ENCODE measurements at regions not wholly inside any gene's neighbourhood (a gene's known extent, or its start where the extent isn't known, plus 50 kb on each side); places are given as distances from the start of the nearest gene placed in this dataset.

DNA sequence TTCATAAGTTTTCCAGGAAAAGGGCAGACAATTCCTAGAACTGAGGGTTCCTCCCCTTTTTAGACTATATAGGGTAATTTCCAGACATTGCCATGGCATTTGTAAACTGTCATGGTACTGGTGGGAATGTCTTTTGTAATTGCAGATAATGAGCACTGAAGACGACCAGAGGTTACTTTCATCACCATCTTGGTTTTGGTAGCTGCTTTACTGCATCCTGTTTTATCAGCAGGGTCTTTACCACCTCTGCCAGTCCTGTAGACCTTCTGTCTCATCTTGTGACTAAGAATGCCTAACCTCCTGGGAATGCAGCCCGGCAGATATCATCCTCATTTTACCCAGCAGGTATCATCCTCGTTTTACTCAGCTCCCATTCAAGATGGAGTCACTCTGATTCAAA, 583.9 kb upstream of the KLHL29 start:
- DNase-seq, result no peak

DNA sequence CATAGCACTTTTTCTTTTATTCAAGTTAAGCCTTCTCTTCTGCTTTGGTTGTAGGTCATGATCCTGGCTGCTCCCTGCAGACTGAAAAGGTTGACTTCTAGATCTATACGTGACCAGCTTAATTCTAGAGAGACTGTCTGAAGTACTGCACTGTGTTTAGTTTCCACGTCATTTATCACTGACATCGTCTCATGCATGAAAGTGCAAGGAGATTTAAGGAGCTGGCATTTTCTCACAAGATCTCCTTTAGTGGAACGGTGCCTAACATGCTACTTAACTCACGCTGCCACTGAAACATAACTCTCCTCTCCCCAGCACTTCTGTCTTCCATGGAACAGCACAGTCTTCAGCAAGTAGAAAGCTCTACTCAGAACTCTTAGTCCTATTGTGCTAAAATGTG, 583.0 kb upstream of the KLHL29 start:
- no peak for DNase-seq

DNA sequence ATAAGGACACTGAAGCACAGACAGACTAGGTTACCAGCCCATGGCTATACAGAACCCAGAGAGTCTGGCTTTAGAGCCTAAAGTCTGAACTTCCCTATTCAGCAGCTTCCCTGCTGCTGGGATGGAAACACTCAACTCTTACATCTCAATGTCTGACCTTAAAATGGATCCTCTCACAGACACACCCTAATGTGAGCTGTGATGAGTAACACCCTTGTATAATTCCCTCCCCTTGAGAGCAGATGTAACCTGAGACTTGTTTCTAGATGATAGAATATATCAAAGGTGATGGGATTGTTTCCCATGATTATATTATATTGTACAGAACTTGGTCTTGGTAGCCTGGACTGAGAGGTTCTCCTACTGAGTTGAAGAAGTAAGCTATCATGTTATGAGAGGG, 577.1 kb upstream of the KLHL29 start:
- no peak for DNase-seq

DNA sequence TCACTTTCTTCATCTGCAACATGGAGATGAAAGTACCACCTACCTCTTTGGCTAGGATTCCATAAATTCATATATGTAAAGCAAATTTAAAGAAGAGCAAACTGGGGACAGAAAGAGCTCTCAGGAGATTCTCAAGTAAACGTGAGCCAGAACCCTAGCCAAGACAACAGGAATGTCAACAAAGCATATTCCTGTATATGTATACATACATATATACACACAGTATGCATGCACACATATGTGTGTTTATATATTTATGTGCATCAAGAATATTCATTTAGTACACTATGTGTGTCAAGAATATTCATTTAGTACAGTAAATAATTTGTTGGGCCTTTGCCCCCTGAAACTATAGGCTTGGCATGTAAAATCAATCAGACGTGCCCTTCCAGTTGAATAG, 574.4 kb upstream of the KLHL29 start:
- DNase-seq, result no peak

DNA sequence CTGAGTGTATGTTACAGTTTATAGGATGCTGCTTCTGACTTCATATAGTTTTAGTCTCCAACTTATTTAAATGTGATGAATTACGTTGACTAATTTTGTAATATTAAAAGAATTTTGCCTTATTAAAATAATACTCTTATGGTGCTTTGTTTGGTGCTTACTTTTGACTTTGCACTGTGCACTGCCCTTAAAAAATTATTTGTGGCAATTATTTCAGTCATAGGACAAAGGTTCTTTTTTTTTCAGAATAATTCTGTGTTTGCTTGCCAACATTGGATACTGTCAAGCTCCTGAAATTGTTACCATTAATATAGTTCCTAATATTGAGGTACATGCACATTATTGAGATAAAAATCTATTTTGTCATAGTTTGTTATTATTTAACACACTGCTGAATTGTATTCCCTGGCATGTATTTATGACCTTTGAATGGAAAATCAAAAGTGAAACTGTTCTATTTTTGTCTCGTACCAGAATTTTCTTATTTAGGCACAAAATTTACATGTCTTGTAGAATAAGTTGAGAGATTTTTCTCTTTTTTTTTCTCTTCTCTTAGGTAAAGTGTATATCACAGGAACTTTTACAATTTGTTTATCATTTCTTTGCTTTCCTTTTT, 572.8 kb upstream of the KLHL29 start:
- DNase-seq, result no peak

DNA sequence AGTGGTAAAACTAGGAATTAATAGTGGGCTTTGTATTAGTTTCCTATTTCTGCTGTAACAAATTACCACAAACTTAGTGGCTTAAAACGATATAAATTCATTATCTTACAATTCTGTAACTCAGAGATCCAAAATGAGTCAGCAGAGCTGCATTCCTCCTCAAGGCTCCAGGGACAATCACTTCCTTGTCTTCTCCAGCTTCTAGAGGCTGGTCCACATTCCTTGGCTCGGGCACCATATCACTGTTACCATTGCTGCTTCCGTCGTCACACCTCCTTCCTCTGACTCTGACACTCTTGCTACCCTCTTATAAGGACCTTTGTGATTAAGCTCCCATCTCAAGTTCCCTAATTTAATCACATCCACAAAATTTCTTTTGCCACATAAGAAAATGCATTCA, 567.8 kb upstream of the KLHL29 start:
- no peak for DNase-seq

DNA sequence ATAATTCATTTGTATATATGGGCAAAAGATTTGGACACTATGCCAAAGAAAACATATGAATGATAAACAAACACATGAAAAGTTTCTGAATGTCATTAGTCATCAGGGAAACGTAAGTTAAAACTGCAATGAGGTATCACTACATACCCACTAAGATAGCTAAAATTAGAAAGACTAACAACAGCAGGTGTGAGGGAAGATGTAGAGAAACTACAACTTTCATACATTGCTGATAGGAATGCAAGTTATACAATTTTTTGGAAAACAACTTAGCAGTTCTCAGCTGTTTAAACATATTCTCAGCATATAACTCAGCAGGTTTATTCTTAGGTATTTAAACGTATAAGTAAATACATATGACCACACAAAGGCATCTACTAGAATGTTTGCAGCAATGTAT, 563.5 kb upstream of the KLHL29 start:
- DNase-seq, result no peak

DNA sequence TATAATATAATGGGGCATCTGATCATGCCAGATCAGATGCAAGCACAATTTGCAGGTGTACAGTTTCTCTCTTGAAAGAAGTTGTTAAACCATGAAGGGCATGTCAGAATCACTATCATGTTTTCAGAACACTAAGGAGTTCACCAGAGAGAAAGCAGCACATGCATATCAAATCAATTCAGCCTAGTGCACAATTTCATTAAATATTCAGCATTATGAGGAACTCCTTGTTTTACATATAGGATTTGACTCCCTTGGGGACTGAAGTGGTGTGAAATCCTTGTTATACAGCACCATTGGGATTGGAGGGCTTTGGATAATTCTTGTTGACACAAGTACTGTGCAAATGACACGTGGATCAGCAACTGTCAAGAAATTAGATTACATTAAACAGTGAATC, 562.1 kb upstream of the KLHL29 start:
- no peak for DNase-seq

DNA sequence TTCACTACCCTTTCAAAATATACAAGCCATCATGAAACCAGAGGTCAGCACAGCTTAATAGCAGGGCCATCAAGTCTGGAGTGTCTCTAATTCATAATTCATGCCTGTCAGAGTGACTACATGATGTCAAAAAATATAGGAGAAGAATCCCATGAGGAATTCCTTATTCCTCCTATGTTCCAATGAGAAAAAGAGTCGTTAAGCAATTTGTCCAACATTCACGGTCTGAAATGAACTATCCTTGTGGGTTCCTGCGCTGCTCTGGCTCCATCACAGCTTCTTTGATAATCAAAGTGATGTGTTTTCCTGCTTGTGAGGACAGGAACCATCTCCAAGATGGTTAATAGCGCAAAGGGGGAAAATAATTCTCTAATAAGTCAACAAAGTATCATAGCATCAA, 560.4 kb upstream of the KLHL29 start:
- no peak for DNase-seq

DNA sequence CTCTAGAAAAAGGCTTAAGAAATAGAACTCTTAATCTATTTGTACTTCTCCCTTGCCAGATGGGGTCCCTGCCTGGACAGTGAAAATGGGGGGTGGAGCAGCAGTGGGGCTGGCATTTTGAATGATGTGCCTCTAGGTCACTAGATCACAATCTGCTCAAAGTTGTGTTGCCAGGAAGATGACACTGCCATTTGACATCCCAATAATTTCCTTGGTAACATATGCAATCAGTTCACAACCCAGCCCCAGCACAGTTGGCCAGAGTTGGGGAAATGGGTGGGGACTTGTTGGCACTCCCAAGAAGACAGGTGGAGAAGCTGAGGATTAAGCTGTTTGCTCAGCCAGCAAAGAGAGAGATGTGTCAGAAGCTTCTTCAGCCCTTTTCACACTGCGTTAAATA, 558.3 kb upstream of the KLHL29 start:
- DNase-seq, result no peak

DNA sequence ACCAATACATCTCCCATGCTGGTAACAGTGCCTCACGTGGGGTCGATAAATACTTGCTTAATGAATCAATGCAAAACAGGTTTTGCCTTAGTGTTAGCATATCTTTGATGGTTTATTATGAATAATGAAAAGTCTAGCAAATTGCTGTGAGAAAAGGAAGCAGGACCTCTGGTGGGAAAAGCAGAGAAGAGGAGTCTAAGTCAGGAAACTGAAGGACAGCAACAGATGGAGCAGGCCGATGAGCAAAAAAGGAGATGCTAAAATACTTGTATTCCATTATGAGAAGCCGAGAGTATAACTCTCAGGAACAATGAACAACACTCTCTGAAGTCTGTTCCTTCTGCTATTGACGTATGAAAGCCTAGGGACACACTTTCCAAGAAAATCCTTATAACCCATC, 555.2 kb upstream of the KLHL29 start:
- DNase-seq, result no peak

DNA sequence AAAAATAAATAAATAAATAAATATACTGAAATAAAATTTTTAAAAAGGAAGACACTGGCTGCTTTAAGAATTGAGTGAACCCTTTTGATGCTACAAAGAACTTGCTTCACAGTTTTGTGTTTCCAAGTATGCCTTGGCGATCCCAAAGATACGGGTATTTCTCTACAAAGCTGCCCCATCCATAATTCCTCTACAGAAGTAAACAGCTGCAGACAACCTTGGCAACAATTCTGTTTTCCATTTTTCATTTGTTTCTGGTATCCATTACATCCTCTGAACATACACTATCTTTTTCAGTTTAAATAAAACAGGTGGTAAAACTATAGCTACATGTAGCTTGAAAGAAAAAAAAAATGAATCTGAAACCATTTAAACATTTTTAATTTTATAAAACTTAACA, 552.8 kb upstream of the KLHL29 start:
- DNase-seq, result no peak

DNA sequence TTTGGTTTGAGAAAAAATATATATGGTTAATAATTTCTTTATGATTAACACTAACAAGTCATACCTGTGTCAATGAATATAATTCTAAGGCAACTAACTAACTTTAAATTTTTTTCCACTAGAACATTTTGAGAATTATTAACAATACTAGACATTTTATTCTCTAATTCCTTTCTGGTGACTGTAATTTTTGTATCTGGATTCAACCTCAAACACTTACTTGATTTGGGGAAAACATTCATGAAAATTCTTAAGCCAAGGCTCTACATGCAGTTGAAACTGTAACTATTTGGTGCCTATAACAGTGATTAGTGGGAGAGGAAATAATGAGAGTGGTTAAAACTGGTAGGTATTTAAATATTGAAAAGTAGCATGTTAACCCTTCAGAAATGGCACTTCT, 546.5 kb upstream of the KLHL29 start:
- no peak for DNase-seq

DNA sequence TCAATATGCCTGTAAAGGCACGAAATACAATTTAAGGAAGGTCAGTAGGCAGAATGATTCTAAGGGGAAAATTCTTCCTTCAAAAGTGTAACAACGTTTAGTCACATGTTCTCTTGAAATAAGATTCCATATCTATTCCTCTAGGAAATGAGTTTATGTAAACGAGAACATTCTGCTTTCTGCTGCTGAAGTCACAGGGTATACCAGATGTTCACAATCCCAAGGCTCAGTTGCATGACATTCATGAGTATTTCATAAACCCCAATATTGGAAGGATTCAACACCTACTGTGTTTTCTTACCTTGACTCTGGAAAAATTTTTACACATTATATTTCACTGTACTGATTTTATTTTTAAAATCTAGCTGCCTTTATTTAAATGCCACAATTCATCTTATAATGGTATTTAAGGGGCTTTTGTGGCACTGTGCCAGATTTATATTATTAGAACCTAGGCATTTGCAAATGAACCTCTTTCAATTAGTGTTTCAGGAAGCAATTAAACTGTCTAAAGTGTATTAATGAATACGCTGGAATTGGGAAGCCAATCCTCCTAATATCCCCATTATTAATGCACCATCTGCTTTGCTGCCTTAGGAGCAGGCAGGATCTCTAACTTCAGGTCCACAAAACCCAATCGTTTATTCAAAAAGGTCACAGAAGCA, 542.6 kb upstream of the KLHL29 start:
- no peak for DNase-seq

DNA sequence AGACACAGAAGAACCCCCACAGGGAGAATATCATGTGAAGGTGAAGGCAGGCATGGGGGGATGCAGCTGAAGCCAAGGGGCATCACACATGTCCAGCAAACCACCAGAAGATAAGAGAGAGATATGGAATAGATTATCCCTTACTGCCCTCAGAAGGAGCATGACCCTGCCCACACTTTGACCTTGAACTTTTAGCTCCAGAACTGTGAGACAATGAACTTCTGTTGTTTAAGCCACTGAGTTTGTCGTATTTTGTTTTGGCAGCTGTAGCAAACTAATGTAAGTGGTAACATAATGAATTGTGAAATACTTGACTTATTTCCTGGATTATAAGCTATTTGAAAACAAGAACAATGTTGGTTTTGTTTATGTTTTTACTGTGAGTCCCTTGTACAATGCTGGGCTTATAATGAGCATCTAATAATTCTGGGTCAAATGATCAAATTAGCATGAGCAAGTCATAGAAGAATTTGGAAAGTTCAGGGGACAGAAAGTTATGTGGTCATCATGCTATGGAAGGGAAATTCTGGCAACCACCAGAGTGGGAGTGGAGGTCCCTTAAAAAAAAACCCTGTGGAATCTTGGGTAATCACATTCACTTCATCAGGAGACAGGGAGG, 541.0 kb upstream of the KLHL29 start:
- no peak for DNase-seq

DNA sequence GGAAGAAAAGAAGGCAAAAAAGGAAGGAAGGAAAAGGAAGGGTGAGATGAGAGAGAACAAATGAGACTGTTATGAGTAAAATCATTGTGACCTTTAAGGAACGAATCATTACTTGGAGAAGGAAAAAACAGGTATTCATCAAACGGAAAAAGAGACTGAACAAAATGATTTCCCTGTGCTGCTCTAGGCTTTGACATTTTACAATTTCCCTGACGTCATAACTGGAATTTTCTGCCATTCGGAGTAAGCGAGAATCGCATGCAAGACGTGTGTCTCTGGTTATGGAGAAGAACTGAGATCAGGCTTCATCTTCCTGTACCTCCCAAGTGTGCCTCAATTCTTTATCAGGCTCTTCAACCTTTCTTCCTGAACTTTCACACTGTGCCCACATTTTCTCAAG, 534.7 kb upstream of the KLHL29 start:
- DNase-seq, result no peak

DNA sequence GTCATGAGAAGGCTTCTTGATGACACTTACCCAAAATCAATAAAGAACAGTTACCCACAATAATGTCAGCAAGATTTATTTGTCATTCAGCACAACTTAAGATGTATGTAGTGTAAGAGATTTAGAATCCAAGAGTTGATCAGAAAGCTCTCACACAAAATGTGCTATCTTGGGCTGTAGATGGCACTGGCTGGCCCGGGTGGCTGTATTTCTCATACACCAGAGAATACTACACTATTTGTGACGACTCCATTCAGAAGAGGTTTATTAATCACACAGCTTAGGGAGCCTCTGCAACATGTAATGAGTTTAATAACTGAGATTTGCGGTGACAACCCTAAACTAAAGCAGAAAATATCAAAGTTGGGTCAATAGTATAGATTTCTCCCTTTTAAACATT, 530.4 kb upstream of the KLHL29 start:
- no peak for DNase-seq

DNA sequence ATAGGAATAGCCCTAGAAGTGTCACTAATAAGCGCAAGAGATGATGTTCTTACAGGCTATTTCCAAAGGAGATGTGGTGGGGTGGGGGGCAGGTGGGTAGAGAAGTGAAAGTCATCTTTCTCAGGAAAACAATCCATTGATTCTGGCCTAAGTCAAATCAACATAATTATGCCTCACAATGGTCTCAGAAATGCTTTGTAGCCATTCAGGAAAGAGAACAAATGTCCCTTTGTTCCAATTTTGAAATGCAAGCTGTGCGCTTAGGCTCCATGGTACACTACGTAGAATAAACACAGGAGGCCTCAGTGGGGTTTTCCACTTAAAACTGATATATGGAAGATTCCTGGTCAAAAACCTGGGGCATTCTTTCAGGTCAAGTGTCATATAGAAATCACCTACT, 529.9 kb upstream of the KLHL29 start:
- no peak for DNase-seq

DNA sequence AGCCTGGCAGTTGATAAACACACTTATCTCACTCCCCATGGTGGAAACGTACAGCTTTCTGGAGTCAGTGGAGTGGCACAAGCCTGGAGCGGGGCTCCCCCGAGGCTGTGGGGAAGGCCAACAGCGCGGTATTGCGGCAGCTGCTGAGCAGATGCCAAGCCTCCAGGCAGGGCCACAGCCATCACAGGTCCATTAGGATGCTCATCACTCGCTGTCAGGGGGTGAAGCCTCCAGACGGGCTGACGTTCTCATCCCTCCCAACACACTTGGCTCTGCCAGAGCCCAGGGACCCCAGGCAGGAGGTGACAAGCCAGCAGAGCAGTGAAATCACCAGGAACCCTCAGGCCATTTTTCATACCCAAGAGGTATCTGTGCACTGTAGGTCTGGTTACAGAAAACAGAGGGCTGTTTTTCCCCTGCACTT, 529.2 kb upstream of the KLHL29 start:
- no peak for DNase-seq

DNA sequence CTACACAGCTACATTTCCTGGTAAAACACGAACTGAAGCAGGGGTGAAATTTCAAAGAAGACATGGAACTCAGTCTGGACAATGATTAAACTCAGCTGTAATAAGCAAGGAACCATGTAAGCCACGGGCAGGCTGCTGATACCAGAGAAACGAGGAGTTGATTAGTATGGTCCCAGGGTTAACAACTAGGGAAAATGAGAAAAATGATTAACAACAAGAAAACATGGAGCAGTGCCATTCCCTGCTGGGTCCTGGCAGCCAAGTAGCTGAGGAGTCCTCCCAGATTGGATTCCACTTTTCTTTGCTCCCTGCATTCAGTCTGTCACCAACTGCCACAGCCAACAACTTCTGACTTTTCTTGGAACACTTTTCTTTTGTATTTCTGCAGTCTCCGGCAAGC, 517.0 kb upstream of the KLHL29 start:
- DNase-seq, result no peak

DNA sequence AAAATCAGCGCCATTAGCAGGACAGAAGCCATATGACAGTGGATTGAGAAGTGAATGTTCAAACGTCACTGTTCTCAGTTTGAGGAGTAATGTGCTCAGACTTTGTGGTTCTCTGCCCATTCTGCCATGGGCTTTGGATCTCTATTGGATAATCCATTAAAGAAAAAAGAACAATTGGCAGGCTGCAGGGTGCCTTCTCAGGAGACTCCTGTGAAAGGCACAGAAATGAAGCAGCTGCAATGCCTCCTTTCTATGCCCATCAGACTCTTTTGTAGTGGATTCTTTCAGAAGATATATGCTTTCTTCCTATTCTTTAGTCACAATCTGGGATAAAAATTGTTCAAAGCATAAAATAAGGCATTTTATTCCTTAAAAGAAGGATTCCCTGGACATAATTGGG, 506.9 kb upstream of the KLHL29 start:
- no peak for DNase-seq

DNA sequence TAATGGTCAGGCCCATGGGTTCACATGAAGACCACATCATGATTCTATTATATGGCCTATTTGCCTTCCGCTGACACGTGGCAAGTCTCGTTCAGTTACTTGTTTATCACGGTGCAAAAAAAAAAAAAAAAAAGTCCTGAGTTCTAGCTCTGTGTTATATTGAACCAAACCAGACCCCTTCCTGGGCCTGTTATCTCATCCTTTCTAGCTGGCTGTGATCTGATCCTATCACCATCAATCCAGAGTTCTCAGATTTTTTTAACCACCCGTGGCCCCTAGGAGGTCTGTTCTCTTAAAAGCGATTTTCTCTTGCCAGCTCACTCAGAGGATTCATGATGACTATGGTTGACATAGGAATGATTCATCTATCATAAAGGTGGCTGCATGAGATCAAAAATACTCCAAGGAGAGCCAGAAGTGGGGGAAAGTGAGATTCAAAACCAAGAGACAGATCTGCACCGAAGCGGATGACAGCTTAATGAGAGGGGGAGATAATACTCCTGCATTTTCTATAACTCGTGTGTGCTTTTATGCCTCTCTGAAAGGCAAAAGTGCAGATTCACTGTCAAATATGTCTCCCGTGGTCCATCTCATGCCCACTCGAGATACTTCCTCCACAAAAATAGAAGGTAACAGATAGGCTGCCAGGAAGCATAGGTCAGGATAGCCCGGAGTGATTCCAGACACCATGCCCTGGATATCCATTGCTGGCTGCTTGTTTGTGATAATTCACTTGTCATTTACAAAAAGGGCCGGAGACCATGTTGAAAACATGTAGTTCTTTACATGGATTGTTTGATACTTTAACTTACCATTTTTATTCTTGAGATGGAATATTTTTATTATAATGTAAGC, 505.7 kb upstream of the KLHL29 start:
- no peak for DNase-seq

DNA sequence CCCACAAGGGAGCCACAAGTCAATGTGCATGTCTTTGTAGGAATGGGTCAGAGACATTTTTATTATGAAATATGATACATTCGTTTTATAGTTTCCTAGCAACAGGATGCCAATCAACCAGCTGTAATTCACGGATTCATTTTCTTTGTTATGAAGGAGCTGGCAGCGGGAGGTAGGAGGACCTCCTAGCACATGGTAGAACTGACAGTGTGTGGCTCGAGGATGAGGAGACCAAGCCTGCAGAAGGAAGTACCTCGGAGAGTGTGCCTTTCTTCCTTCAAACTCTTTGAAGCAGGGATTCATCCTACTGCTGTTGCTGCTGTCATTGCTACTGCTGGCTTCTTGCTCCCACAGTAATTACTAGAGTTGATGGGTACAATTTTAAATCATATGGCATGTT, 504.8 kb upstream of the KLHL29 start:
- DNase-seq, result no peak

DNA sequence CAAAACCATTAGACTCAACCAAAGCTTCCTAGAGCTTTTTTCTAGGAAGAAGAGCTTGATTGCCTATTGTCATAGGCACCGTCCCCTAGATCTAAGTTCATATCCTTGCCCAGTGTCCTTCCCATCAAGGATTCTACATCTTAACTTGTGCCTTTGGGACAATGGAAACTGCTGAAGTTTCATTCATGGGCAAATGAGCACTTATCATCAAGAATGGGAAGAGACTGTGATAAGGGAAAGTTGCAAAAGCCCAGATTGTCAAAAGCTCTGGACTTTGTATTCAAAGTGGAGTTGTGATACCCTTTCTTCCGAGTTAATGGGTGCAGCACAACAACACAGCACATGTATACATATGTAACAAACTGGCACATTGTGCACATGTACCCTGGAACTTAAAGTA, 503.0 kb upstream of the KLHL29 start:
- no peak for DNase-seq
